GM06990 (cell line): ENCODE measurements at regions not wholly inside any gene's neighbourhood (a gene's known extent, or its start where the extent isn't known, plus 50 kb on each side); places are given as distances from the start of the nearest gene placed in this dataset.
A peak's percentile ranks its signal among the peaks of the same experiment; 100 is the strongest.

Experiments used
- DNase-seq: peaks from one replicate; pipeline ENCODE4 v3.0.0-alpha.2; 2011; ENCODE audit not compliant: insufficient read length; ENCODE audit errors: extremely low read depth
- H3K27me3 ChIP-seq: replicated peaks from 2 replicates; pipeline ENCODE4 v1.6.0; 2011; ENCODE audit warnings: low read length; ENCODE audit not compliant: control insufficient read depth, insufficient read depth
- H3K36me3 ChIP-seq: 2 replicates; pipeline ENCODE4 v1.5.1; 2011; ENCODE audit warnings: low read length; ENCODE audit not compliant: control insufficient read depth, insufficient read depth
- H3K4me3 ChIP-seq: replicated peaks from 2 replicates; pipeline ENCODE4 v1.5.1; 2011; ENCODE audit warnings: low read depth, mild to moderate bottlenecking, control low read depth, low read length
- TF ChIP-seq, protein P1 (sequence below): IDR thresholded peaks from 2 replicates; pipeline ENCODE4 v1.5.1; 2011; ENCODE audit warnings: low read length, control low read depth, mild to moderate bottlenecking, inconsistent platforms; ENCODE audit not compliant: insufficient read depth, poor library complexity, severe bottlenecking

- no peak for DNase-seq
- Histone ChIP-seq H3K36me3 (no peaks in the 10 kb centered on the region), H3K4me3 (no peak overlapping the region), H3K27me3 (no peaks in the 10 kb centered on the region)
- TF ChIP-seq, protein P1, sequence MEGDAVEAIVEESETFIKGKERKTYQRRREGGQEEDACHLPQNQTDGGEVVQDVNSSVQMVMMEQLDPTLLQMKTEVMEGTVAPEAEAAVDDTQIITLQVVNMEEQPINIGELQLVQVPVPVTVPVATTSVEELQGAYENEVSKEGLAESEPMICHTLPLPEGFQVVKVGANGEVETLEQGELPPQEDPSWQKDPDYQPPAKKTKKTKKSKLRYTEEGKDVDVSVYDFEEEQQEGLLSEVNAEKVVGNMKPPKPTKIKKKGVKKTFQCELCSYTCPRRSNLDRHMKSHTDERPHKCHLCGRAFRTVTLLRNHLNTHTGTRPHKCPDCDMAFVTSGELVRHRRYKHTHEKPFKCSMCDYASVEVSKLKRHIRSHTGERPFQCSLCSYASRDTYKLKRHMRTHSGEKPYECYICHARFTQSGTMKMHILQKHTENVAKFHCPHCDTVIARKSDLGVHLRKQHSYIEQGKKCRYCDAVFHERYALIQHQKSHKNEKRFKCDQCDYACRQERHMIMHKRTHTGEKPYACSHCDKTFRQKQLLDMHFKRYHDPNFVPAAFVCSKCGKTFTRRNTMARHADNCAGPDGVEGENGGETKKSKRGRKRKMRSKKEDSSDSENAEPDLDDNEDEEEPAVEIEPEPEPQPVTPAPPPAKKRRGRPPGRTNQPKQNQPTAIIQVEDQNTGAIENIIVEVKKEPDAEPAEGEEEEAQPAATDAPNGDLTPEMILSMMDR: no peak
These were observed 103.2 kb upstream of the SLC44A3 start for GRCh38 chr1:94716965-94717364.

GRCh38 chr1:94715321-94715720 is 104.8 kb upstream of the SLC44A3 start:
- TF ChIP-seq, protein P1: no peak
- H3K4me3 ChIP-seq: no peak overlapping the region
- no peaks in the 10 kb centered on the region for H3K36me3 ChIP-seq
- no peaks in the 10 kb centered on the region for H3K27me3 ChIP-seq
- DNase-seq: no peak

DNA sequence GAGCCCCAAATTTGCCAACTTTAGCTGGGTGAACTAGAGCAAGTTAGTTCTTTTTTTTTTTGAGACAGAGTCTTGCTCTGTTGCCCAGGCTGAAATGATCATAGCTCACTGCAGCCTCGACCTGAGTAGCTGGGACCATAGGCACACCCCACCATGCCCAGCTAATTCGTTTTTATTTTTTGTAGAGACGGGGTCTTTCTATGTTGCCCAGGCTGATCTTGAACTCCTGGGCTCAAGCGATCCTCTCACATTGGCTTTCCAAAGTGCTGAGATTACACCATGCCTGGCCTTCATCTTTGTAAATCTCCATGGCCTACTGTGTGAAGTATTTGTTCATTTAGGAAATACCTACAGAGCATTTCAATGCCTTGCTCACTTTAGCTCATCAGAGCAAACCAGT is 105.6 kb upstream of the SLC44A3 start:
- Histone ChIP-seq H3K4me3 (no peak overlapping the region), H3K27me3 (no peaks in the 10 kb centered on the region), H3K36me3 (no peaks in the 10 kb centered on the region)
- no peak for DNase-seq
- TF ChIP-seq, protein P1: no peak

DNA sequence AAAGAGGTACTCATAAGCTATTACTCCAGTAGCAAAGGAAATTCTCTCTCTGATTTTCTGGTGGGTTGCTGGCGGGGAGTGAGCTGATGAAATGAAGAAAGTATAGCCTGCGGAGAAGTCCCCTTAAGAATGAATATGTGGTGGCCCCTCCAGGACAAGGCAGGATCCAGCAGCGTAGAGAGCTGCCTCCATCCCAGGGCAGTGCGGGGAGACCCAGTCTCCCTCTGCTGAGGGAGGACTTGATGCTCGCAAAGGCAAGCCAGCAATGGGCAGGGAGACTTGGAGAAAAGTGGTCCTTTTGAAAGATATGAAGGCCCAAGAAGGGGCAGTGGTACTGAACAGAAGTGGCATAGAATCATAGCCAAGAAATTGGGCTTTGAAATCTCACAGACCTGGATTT is 106.0 kb upstream of the SLC44A3 start:
- Histone ChIP-seq H3K27me3 (no peaks in the 10 kb centered on the region), H3K4me3 (no peak overlapping the region), H3K36me3 (no peaks in the 10 kb centered on the region)
- DNase-seq: no peak
- TF ChIP-seq, protein P1: no peak

DNA sequence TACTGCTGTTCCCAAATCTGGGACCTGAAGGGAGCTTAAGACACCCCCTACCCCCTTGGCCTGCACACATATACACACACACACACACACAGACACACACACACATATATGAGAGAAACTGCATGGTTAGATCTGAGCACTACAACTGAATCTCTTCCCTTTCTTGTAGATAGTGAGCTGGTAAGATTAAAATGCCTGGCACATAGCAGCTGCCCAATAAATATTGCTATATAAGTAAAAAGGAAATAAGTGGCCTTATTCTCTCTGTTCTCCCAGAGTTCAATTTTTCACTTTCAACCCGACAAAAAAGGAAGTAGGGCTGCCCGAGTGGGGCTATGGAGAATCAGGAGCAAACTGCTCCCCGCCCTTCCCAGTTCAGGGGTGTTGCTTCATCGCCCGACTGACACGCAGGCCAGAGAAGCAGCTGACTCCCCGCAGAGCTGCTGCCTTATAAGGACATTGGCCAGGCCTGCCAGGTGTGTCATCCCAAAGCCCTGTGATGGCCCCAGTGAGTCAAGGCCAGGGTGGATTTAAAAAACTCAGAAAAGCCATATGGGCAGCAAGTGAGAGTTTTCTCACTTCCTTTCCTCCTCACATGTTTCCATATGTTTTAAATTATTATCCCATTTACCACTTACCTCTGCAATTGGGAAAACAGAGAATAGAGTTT is 106.5 kb upstream of the SLC44A3 start:
- H3K36me3 ChIP-seq: no peaks in the 10 kb centered on the region
- DNase-seq: peak; percentile 23
- TF ChIP-seq, protein P1: no peak
- H3K4me3 ChIP-seq: no peak overlapping the region
- no peaks in the 10 kb centered on the region for H3K27me3 ChIP-seq

DNA sequence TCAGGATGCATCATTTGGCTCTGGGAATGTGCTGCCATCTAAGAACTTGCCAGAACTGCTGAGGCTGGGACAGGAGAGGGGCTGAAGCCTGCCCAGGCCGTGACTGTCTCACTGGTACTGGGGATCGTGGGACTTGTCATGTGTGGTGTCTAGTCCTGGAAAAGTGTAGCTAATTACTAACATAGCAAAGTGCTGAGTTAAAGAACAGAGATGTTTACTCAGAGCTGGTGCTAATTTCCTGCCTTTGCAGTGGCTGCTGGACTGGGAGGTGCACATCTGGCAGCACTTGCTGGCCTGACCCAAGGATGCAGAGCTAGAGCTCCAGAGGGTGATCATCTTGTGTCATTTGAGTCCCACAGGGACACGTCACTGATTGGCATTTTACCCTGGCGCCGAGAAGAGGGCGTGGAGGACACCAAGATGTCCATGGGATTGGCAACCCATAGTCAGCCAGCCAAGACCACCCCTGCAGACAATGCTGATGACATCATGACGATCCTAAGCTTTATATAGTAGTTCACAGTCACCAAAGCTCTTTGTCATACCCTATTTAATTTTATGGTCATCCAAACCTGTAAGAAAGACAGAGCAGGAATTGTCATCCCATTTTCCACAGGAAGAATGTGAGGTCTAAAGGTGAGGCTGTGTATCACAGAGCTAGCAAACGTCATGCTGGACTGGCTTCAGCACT is 110.1 kb upstream of the SLC44A3 start:
- TF ChIP-seq, protein P1: no peak
- Histone ChIP-seq H3K36me3 (no peaks in the 10 kb centered on the region), H3K27me3 (no peaks in the 10 kb centered on the region), H3K4me3 (no peak overlapping the region)
- no peak for DNase-seq
